GM19328 (cell line): ENCODE measurements at regions not wholly inside any gene's neighbourhood (a gene's known extent, or its start where the extent isn't known, plus 50 kb on each side); places are given as distances from the start of the nearest gene placed in this dataset.

ENCODE experiments used
- ATAC-seq: cut with Tn5 transposase; IDR thresholded peaks from one replicate; pipeline ENCODE4 v1.9.1; 2021; ENCODE audit warnings: mild to moderate bottlenecking, moderate library complexity; ENCODE audit not compliant: unreplicated experiment

- ATAC-seq: no peak
These were observed 612.5 kb downstream of the PRELID2 start for GRCh38 chr5:145222622-145223021.

GRCh38 chr5:145221416-145221815 is 613.7 kb downstream of the PRELID2 start:
- ATAC-seq: no peak

GRCh38 chr5:145220481-145220880 is 614.7 kb downstream of the PRELID2 start:
- ATAC-seq: no peak

GRCh38 chr5:145218982-145219381 is 616.2 kb downstream of the PRELID2 start:
- ATAC-seq: no peak

GRCh38 chr5:145218019-145218418 is 617.1 kb downstream of the PRELID2 start:
- ATAC-seq: no peak

- no peak for ATAC-seq
These were observed 625.1 kb downstream of the PRELID2 start for GRCh38 chr5:145210020-145210419.

GRCh38 chr5:145205546-145205945 is 629.6 kb downstream of the PRELID2 start:
- ATAC-seq: no peak

GRCh38 chr5:145204743-145205142 is 630.4 kb downstream of the PRELID2 start:
- no peak for ATAC-seq

GRCh38 chr5:145203193-145203592 is 631.9 kb downstream of the PRELID2 start:
- ATAC-seq: no peak

GRCh38 chr5:145198525-145199260 is 636.4 kb downstream of the PRELID2 start:
- no peak for ATAC-seq

- no peak for ATAC-seq
These were observed 645.4 kb downstream of the PRELID2 start for GRCh38 chr5:145189746-145190145.

GRCh38 chr5:145180371-145180770 is 654.8 kb downstream of the PRELID2 start:
- no peak for ATAC-seq

- ATAC-seq: no peak
These were observed 656.3 kb downstream of the PRELID2 start for GRCh38 chr5:145178641-145179523.

- no peak for ATAC-seq
These were observed 659.1 kb downstream of the PRELID2 start for GRCh38 chr5:145176041-145176440.

- no peak for ATAC-seq
These were observed 669.0 kb downstream of the PRELID2 start for GRCh38 chr5:145166110-145166509.

- no peak for ATAC-seq
These were observed 671.3 kb downstream of the PRELID2 start for GRCh38 chr5:145163876-145164275.

- ATAC-seq: no peak
These were observed 672.5 kb downstream of the PRELID2 start for GRCh38 chr5:145162626-145163025.

- ATAC-seq: no peak
These were observed 673.8 kb downstream of the PRELID2 start for GRCh38 chr5:145161391-145161790.

GRCh38 chr5:145160679-145161078 is 674.5 kb downstream of the PRELID2 start:
- ATAC-seq: no peak

GRCh38 chr5:145158730-145159129 is 676.4 kb downstream of the PRELID2 start:
- ATAC-seq: no peak

GRCh38 chr5:145157841-145158240 is 677.3 kb downstream of the PRELID2 start:
- ATAC-seq: no peak

GRCh38 chr5:145141534-145141933 is 693.6 kb downstream of the PRELID2 start:
- no peak for ATAC-seq
